NT2/D1 (cell line): ENCODE measurements at regions not wholly inside any gene's neighbourhood (a gene's known extent, or its start where the extent isn't known, plus 50 kb on each side); places are given as distances from the start of the nearest gene placed in this dataset.

Source experiments
- SUZ12 ChIP-seq: IDR thresholded peaks from 2 replicates; pipeline ENCODE4 v1.6.1; 2011; ENCODE audit not compliant: insufficient read length, insufficient read depth; ENCODE audit errors: extremely low read depth
- YY1 ChIP-seq: IDR thresholded peaks from 2 replicates; pipeline ENCODE4 v1.6.1; 2011; ENCODE audit not compliant: insufficient read length, insufficient read depth
- ZNF274 ChIP-seq: IDR thresholded peaks from 2 replicates; pipeline ENCODE4 v1.6.1; 2011; ENCODE audit warnings: mild to moderate bottlenecking, low read depth, low read length

DNA sequence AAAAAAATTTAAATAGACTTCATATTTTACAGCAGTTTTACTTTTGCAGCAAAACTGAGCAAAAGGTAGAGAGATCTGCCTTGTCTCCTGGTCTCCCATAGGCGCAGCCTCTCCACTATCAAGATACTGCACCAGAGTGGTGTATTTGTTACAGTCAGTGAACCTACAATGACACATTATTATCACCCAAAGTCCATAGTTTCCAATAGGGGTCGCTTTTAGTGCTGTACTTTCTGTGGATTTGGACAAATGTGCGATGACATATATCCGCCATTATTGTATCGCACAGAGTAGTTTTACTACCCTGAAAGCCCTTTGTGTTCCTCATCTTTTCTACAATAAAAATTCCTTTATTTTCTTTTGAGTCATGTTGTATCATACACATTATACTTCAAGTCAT lies 153.2 kb upstream of the CCDC179 start:
- no peak for TF ChIP-seq SUZ12
- no peak for TF ChIP-seq ZNF274
- no peak for TF ChIP-seq YY1
